K562 (cell line): ENCODE measurements at regions not wholly inside any gene's neighbourhood (a gene's known extent, or its start where the extent isn't known, plus 50 kb on each side); places are given as distances from the start of the nearest gene placed in this dataset.

Experiments used
- AFF1 ChIP-seq, 2 experiments: fragments of 450-650 bp; IDR thresholded peaks; 2 replicates each; pipeline ENCODE4 v1.6.1; 2018; ENCODE audit warnings: mild to moderate bottlenecking in 2 of 2, low read depth in 1 of 2; ENCODE audit not compliant: partially characterized antibody in 2 of 2
- ATF1 ChIP-seq, 2 experiments: fragments of 450-650 bp in 1 of 2; IDR thresholded peaks; 2 replicates each; pipeline ENCODE4 v1.6.1; 2016; ENCODE audit warnings: missing compliant biosample characterization in 1 of 2, missing genetic modification characterization in 1 of 2
- BHLHE40 ChIP-seq: IDR thresholded peaks from 2 replicates; pipeline ENCODE4 v1.6.1; 2011; ENCODE audit warnings: low read length, improper control_type of control experiment
- CEBPZ ChIP-seq: fragments of 150-350 bp; IDR thresholded peaks from 2 replicates; pipeline ENCODE4 v1.6.1; 2014; ENCODE audit warnings: low read depth, mild to moderate bottlenecking, low read length, borderline replicate concordance
- EP400 ChIP-seq: fragments of 450-650 bp; IDR thresholded peaks from 2 replicates; pipeline ENCODE4 v1.6.1; 2017; ENCODE audit warnings: antibody characterized with exemption, mild to moderate bottlenecking, moderate library complexity
- GABPA ChIP-seq: fragments of 200-800 bp; sonication (Bioruptor generic); conservative IDR thresholded peaks from 2 replicates; pipeline ENCODE4 v1.6.1; 2016; ENCODE audit warnings: low read depth, missing genetic modification characterization, missing compliant biosample characterization
- IRF9 ChIP-seq: fragments of 450-650 bp; IDR thresholded peaks from 2 replicates; pipeline ENCODE4 v1.6.1; 2016; ENCODE audit warnings: missing biosample characterization, missing genetic modification characterization
- MAFK ChIP-seq: IDR thresholded peaks from 2 replicates; pipeline ENCODE4 v1.6.1; 2011; ENCODE audit warnings: low read length, improper control_type of control experiment
- MECOM ChIP-seq: fragments of 250-450 bp; sonication (Bioruptor Pico); IDR thresholded peaks from 2 replicates; pipeline ENCODE4 v1.8.0; 2022; ENCODE audit warnings: inconsistent platforms
- MTA2 ChIP-seq: fragments of 450-650 bp; IDR thresholded peaks from 2 replicates; pipeline ENCODE4 v1.6.1; 2016; ENCODE audit warnings: low read depth
- NFRKB ChIP-seq: fragments of 450-650 bp; IDR thresholded peaks from 2 replicates; pipeline ENCODE4 v1.6.1; 2016; ENCODE audit warnings: low read depth
- NR2C1 ChIP-seq, 2 experiments: fragments of 450-650 bp; IDR thresholded peaks; 2 replicates each; pipeline ENCODE4 v1.6.1; 2017; ENCODE audit warnings: mild to moderate bottlenecking in 2 of 2, antibody characterized with exemption in 1 of 2, inconsistent platforms in 1 of 2, missing compliant biosample characterization in 1 of 2, missing genetic modification characterization in 1 of 2
- POLR2G ChIP-seq: fragments of 200-400 bp; formaldehyde crosslinking; IDR thresholded peaks from 2 replicates; pipeline ENCODE4 v1.6.1; 2017; ENCODE audit warnings: low read depth, mild to moderate bottlenecking, antibody characterized with exemption, low read length, moderate library complexity
- RFX5 ChIP-seq: IDR thresholded peaks from 2 replicates; pipeline ENCODE4 v1.6.1; 2011; ENCODE audit warnings: low read depth, mild to moderate bottlenecking, improper control_type of control experiment, low read length
- RNF2 ChIP-seq: sonication (generic); IDR thresholded peaks from 2 replicates; pipeline ENCODE4 v1.6.1; 2016
- SMAD3 ChIP-seq: fragments of 450-650 bp; formaldehyde crosslinking; conservative IDR thresholded peaks from 2 replicates; pipeline ENCODE4 v1.4.0; 2020; ENCODE audit warnings: mild to moderate bottlenecking
- ZNF395 ChIP-seq: fragments of 200-800 bp; sonication (Bioruptor generic); IDR thresholded peaks from 2 replicates; pipeline ENCODE4 v1.6.1; 2017; ENCODE audit warnings: missing genetic modification characterization, missing compliant biosample characterization
- ZNF431 ChIP-seq: sonication (generic); formaldehyde crosslinking; IDR thresholded peaks from 2 replicates; pipeline ENCODE4 v1.8.0; 2022; ENCODE audit warnings: mild to moderate bottlenecking, missing genetic modification reagents

- TF ChIP-seq MAFK (0 out of 2 replicates have a peak, but pooled peaks have one; percentile 22), CEBPZ (no peak), SMAD3 (CRISPR knock-in tag) (peak; percentile 43), ATF1 (CRISPR knock-in tag; IDR thresholded peaks at IDR 0.05) (no peak), ATF1 (tag; IDR thresholded peaks at IDR 0.05) (peak; percentile 52; the same call in 1 of the 2 replicates), ZNF431 (CRISPR knock-in tag) (no peak), EP400 (peak; percentile 75), RNF2 (peak; percentile 99), GABPA (peak; percentile 17), IRF9 (tag) (peak; percentile 61; the same call in 1 of the 2 replicates), NFRKB (0 out of 2 replicates have a peak, but pooled peaks have one; percentile 55), POLR2G (no peak), NR2C1 (IDR thresholded peaks at IDR 0.05) (peak; percentile 36; the same call in 1 of the 2 replicates), NR2C1 (tag; IDR thresholded peaks at IDR 0.05) (peak; percentile 41; the same call in 1 of the 2 replicates), RFX5 (no peak), ZNF395 (CRISPR knock-in tag) (no peak), AFF1 (IDR thresholded peaks at IDR 0.05; ENCODE audit: low read depth in 1 of 2, partially characterized antibody in 2 of 2) (peak; percentile 45 to 82), MTA2 (no peak), MECOM (CRISPR knock-in tag) (0 out of 2 replicates have a peak, but pooled peaks have one; percentile 4), BHLHE40 (peak; percentile 60)
Measured at GRCh38 chr2:208929139-208929864, 494.5 kb upstream of the MAP2 start (continued).
